ENCODE measurements at regions not wholly inside any gene's neighbourhood (a gene's known extent, or its start where the extent isn't known, plus 50 kb on each side); places are given as distances from the start of the nearest gene placed in this dataset.

- no peaks in the 10 kb centered on the region for H3K36me3 ChIP-seq (ENCODE audit: control insufficient read depth in 1 of 2, insufficient read depth in 2 of 2, low read length in 2 of 2)
- H3K9ac ChIP-seq (ENCODE audit: low read depth in 1 of 2, low read length in 2 of 2), result no peak overlapping the region
- H3K27ac ChIP-seq (ENCODE audit: low read depth, low read length), result no peak overlapping the region
- H3K4me1 ChIP-seq (ENCODE audit: control insufficient read depth in 1 of 2, insufficient read depth in 2 of 2, low read length in 2 of 2), result no peaks in the 10 kb centered on the region
- no peaks in the 10 kb centered on the region for H3K9me3 ChIP-seq (ENCODE audit: control insufficient read depth in 1 of 2, low read length in 2 of 2)
- no peaks in the 10 kb centered on the region for H3K27me3 ChIP-seq (ENCODE audit: control insufficient read depth in 1 of 2, insufficient read depth in 2 of 2, low read length in 2 of 2)
- no peak overlapping the region for H3K4me3 ChIP-seq (ENCODE audit: low read depth in 1 of 2, low read length in 2 of 2)
These were observed 405.8 kb upstream of the PTGER4 start for GRCh38 chr5:40273936-40274335.

- no peak overlapping the region for H3K27ac ChIP-seq (ENCODE audit: low read depth, low read length)
- H3K9ac ChIP-seq (ENCODE audit: low read depth in 1 of 2, low read length in 2 of 2), result no peak overlapping the region
- H3K4me3 ChIP-seq (ENCODE audit: low read depth in 1 of 2, low read length in 2 of 2), result no peak overlapping the region
- H3K36me3 ChIP-seq (ENCODE audit: control insufficient read depth in 1 of 2, insufficient read depth in 2 of 2, low read length in 2 of 2), result no peaks in the 10 kb centered on the region
- H3K4me1 ChIP-seq (ENCODE audit: control insufficient read depth in 1 of 2, insufficient read depth in 2 of 2, low read length in 2 of 2), result no peaks in the 10 kb centered on the region
- no peaks in the 10 kb centered on the region for H3K9me3 ChIP-seq (ENCODE audit: control insufficient read depth in 1 of 2, low read length in 2 of 2)
- H3K27me3 ChIP-seq (ENCODE audit: control insufficient read depth in 1 of 2, insufficient read depth in 2 of 2, low read length in 2 of 2), result no peaks in the 10 kb centered on the region
These were observed 408.2 kb upstream of the PTGER4 start for GRCh38 chr5:40271476-40271875.

DNA sequence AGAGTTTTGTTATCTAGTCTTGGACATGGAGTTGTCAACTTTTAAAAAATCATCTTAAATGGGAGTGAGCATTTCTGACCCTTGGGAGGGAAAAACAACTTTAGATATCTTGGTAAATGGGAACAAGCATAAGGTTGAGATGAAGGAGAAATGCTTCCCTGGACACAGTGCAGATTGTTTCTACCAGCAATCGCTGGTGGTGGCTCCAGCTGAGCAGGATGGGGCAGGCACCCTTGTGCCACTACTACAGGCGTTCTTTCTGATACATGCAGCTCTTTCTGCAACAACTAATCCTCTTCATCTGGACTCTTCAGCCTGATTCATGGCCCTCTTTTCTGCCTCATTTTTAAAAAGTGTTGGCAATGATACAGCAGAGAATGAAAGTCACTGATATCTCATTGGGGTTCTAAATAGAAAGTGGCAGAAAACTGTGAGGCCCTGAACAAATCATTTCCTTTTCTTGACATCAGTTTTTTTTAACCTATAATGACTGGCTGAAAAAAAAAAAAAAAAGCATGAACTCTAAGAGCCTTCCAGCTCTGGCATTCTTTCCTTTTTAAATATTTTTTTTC, 409.4 kb upstream of the PTGER4 start:
- H3K4me1 ChIP-seq (ENCODE audit: control insufficient read depth in 1 of 2, insufficient read depth in 2 of 2, low read length in 2 of 2), result no peaks in the 10 kb centered on the region
- H3K9me3 ChIP-seq (ENCODE audit: control insufficient read depth in 1 of 2, low read length in 2 of 2), result no peaks in the 10 kb centered on the region
- H3K9ac ChIP-seq (ENCODE audit: low read depth in 1 of 2, low read length in 2 of 2), result no peak overlapping the region
- H3K27ac ChIP-seq (ENCODE audit: low read depth, low read length), result no peak overlapping the region
- no peak overlapping the region for H3K4me3 ChIP-seq (ENCODE audit: low read depth in 1 of 2, low read length in 2 of 2)
- H3K36me3 ChIP-seq (ENCODE audit: control insufficient read depth in 1 of 2, insufficient read depth in 2 of 2, low read length in 2 of 2), result no peaks in the 10 kb centered on the region
- no peaks in the 10 kb centered on the region for H3K27me3 ChIP-seq (ENCODE audit: control insufficient read depth in 1 of 2, insufficient read depth in 2 of 2, low read length in 2 of 2)

- H3K27me3 ChIP-seq (ENCODE audit: control insufficient read depth in 1 of 2, insufficient read depth in 2 of 2, low read length in 2 of 2), result no peaks in the 10 kb centered on the region
- no peak overlapping the region for H3K9ac ChIP-seq (ENCODE audit: low read depth in 1 of 2, low read length in 2 of 2)
- H3K36me3 ChIP-seq (ENCODE audit: control insufficient read depth in 1 of 2, insufficient read depth in 2 of 2, low read length in 2 of 2), result no peaks in the 10 kb centered on the region
- H3K27ac ChIP-seq (ENCODE audit: low read depth, low read length), result no peak overlapping the region
- H3K9me3 ChIP-seq (ENCODE audit: control insufficient read depth in 1 of 2, low read length in 2 of 2), result no peaks in the 10 kb centered on the region
- H3K4me3 ChIP-seq (ENCODE audit: low read depth in 1 of 2, low read length in 2 of 2), result no peak overlapping the region
- no peaks in the 10 kb centered on the region for H3K4me1 ChIP-seq (ENCODE audit: control insufficient read depth in 1 of 2, insufficient read depth in 2 of 2, low read length in 2 of 2)
These were observed 411.6 kb upstream of the PTGER4 start for GRCh38 chr5:40268088-40268487.

DNA sequence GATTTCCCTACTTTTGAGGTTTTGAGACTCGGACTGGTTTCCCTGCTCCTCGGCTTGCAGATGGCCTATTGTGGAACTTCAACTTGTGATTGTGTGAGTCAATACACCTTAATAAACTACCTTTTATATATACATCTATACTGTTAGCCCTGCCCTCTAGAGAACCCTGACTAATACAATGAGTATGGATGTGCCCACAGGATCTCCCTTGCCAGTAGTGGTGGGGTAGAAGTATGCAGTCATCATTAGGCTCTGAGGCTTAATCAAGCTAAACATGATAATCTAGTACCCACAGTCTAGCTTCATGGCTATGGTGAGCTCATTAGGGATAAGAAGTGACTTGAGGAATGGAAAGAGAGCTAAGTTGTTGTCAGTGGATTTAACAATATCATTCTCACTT, 412.8 kb upstream of the PTGER4 start:
- Histone ChIP-seq H3K4me1 (ENCODE audit: control insufficient read depth in 1 of 2, insufficient read depth in 2 of 2, low read length in 2 of 2) (no peaks in the 10 kb centered on the region), H3K36me3 (ENCODE audit: control insufficient read depth in 1 of 2, insufficient read depth in 2 of 2, low read length in 2 of 2) (no peaks in the 10 kb centered on the region), H3K4me3 (ENCODE audit: low read depth in 1 of 2, low read length in 2 of 2) (no peak overlapping the region), H3K27ac (ENCODE audit: low read depth, low read length) (no peak overlapping the region), H3K9ac (ENCODE audit: low read depth in 1 of 2, low read length in 2 of 2) (no peak overlapping the region), H3K9me3 (ENCODE audit: control insufficient read depth in 1 of 2, low read length in 2 of 2) (no peaks in the 10 kb centered on the region), H3K27me3 (ENCODE audit: control insufficient read depth in 1 of 2, insufficient read depth in 2 of 2, low read length in 2 of 2) (no peaks in the 10 kb centered on the region)

DNA sequence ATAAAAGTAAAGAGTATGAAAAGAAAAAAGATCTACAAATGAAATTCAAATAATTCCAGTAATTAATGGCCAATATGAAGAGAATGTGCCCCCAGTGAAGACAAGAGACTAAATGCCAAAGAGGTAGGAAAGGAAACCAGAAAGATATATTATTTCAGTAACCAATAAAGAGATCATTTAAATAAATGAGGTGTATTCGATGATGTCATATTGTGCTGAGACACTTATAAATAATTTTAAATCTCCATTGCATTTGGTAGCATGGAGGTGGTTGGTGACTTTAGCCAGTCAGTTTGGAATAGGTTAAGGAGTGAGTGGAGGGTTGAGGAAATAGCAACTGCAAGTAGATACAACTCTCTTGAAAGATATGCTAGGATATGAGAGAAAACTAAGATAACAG, 417.7 kb upstream of the PTGER4 start:
- Histone ChIP-seq H3K9me3 (ENCODE audit: control insufficient read depth in 1 of 2, low read length in 2 of 2) (no peaks in the 10 kb centered on the region), H3K9ac (ENCODE audit: low read depth in 1 of 2, low read length in 2 of 2) (no peak overlapping the region), H3K4me3 (ENCODE audit: low read depth in 1 of 2, low read length in 2 of 2) (no peak overlapping the region), H3K27me3 (ENCODE audit: control insufficient read depth in 1 of 2, insufficient read depth in 2 of 2, low read length in 2 of 2) (no peaks in the 10 kb centered on the region), H3K27ac (ENCODE audit: low read depth, low read length) (no peak overlapping the region), H3K36me3 (ENCODE audit: control insufficient read depth in 1 of 2, insufficient read depth in 2 of 2, low read length in 2 of 2) (no peaks in the 10 kb centered on the region), H3K4me1 (ENCODE audit: control insufficient read depth in 1 of 2, insufficient read depth in 2 of 2, low read length in 2 of 2) (no peaks in the 10 kb centered on the region)

GRCh38 chr5:40260361-40260760, 419.4 kb upstream of the PTGER4 start:
- Histone ChIP-seq H3K4me1 (ENCODE audit: control insufficient read depth in 1 of 2, insufficient read depth in 2 of 2, low read length in 2 of 2) (no peaks in the 10 kb centered on the region), H3K9me3 (ENCODE audit: control insufficient read depth in 1 of 2, low read length in 2 of 2) (no peaks in the 10 kb centered on the region), H3K9ac (ENCODE audit: low read depth in 1 of 2, low read length in 2 of 2) (no peak overlapping the region), H3K27me3 (ENCODE audit: control insufficient read depth in 1 of 2, insufficient read depth in 2 of 2, low read length in 2 of 2) (no peaks in the 10 kb centered on the region), H3K36me3 (ENCODE audit: control insufficient read depth in 1 of 2, insufficient read depth in 2 of 2, low read length in 2 of 2) (no peaks in the 10 kb centered on the region), H3K4me3 (ENCODE audit: low read depth in 1 of 2, low read length in 2 of 2) (no peak overlapping the region), H3K27ac (ENCODE audit: low read depth, low read length) (no peak overlapping the region)

- no peaks in the 10 kb centered on the region for H3K36me3 ChIP-seq (ENCODE audit: control insufficient read depth in 1 of 2, insufficient read depth in 2 of 2, low read length in 2 of 2)
- no peak overlapping the region for H3K4me3 ChIP-seq (ENCODE audit: low read depth in 1 of 2, low read length in 2 of 2)
- no peaks in the 10 kb centered on the region for H3K9me3 ChIP-seq (ENCODE audit: control insufficient read depth in 1 of 2, low read length in 2 of 2)
- H3K4me1 ChIP-seq (ENCODE audit: control insufficient read depth in 1 of 2, insufficient read depth in 2 of 2, low read length in 2 of 2), result no peaks in the 10 kb centered on the region
- H3K27ac ChIP-seq (ENCODE audit: low read depth, low read length), result no peak overlapping the region
- no peaks in the 10 kb centered on the region for H3K27me3 ChIP-seq (ENCODE audit: control insufficient read depth in 1 of 2, insufficient read depth in 2 of 2, low read length in 2 of 2)
- no peak overlapping the region for H3K9ac ChIP-seq (ENCODE audit: low read depth in 1 of 2, low read length in 2 of 2)
These were observed 421.5 kb upstream of the PTGER4 start for GRCh38 chr5:40258222-40258621.

DNA sequence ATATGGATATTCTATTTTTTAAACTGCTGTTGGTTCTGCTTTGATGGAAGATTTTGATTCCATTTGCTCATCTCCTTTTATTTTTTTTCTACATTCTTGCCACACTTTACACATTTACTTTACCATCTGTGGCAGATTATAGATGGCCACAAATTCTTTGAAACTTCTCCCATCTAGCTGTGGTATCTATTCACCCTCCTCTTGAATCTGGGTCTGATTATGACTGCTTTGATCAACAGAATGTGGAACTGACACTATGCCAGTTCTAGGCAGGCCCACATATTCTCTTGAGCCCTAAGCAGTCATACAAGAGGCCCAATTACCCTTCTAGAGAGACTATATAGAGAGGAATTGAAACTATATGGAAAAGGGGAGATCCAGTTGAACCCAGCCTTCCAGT, 439.0 kb upstream of the PTGER4 start:
- H3K36me3 ChIP-seq (ENCODE audit: control insufficient read depth in 1 of 2, insufficient read depth in 2 of 2, low read length in 2 of 2), result no peaks in the 10 kb centered on the region
- no peak overlapping the region for H3K4me3 ChIP-seq (ENCODE audit: low read depth in 1 of 2, low read length in 2 of 2)
- H3K9ac ChIP-seq (ENCODE audit: low read depth in 1 of 2, low read length in 2 of 2), result no peak overlapping the region
- no peaks in the 10 kb centered on the region for H3K27me3 ChIP-seq (ENCODE audit: control insufficient read depth in 1 of 2, insufficient read depth in 2 of 2, low read length in 2 of 2)
- H3K27ac ChIP-seq (ENCODE audit: low read depth, low read length), result no peak overlapping the region
- no peaks in the 10 kb centered on the region for H3K4me1 ChIP-seq (ENCODE audit: control insufficient read depth in 1 of 2, insufficient read depth in 2 of 2, low read length in 2 of 2)
- no peaks in the 10 kb centered on the region for H3K9me3 ChIP-seq (ENCODE audit: control insufficient read depth in 1 of 2, low read length in 2 of 2)

GRCh38 chr5:40240111-40240510, 439.6 kb upstream of the PTGER4 start:
- Histone ChIP-seq H3K9ac (ENCODE audit: low read depth in 1 of 2, low read length in 2 of 2) (no peak overlapping the region), H3K4me3 (ENCODE audit: low read depth in 1 of 2, low read length in 2 of 2) (no peak overlapping the region), H3K9me3 (ENCODE audit: control insufficient read depth in 1 of 2, low read length in 2 of 2) (no peaks in the 10 kb centered on the region), H3K27me3 (ENCODE audit: control insufficient read depth in 1 of 2, insufficient read depth in 2 of 2, low read length in 2 of 2) (no peaks in the 10 kb centered on the region), H3K27ac (ENCODE audit: low read depth, low read length) (no peak overlapping the region), H3K36me3 (ENCODE audit: control insufficient read depth in 1 of 2, insufficient read depth in 2 of 2, low read length in 2 of 2) (no peaks in the 10 kb centered on the region), H3K4me1 (ENCODE audit: control insufficient read depth in 1 of 2, insufficient read depth in 2 of 2, low read length in 2 of 2) (no peaks in the 10 kb centered on the region)
